ENCODE measurements at regions not wholly inside any gene's neighbourhood (a gene's known extent, or its start where the extent isn't known, plus 50 kb on each side); places are given as distances from the start of the nearest gene placed in this dataset.

DNA sequence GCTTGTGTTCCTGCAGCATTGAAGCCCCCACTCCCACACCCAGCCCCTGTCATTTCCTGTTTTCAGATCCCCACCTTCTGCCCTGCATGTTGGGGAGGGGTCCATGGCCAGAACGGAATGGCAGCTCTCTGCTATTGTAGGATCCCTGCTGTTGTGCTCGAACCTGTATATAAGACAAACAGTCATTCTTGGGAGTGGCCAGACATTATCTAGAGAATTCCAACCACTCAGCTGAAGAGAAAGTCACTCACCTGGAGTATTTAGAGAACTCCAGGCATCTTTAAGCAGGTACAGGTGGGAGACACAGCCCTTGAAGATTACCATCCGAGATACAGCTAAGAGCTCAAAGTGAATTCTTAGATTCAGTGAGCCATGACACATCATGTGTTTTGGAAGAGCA is 96.1 kb downstream of the C9orf152 start:
- no peak overlapping the region for H3K9ac ChIP-seq
- peaks cover 60% of the 10 kb centered on the region for H4K20me1 ChIP-seq (ENCODE audit: low read depth)
- no peak for DNase-seq (ENCODE audit: low spot score)
- no peak overlapping the region for H3K27ac ChIP-seq
- H3F3A ChIP-seq (ENCODE audit: low read depth) = peaks cover 6% of the 10 kb centered on the region
- TF ChIP-seq, protein P1, sequence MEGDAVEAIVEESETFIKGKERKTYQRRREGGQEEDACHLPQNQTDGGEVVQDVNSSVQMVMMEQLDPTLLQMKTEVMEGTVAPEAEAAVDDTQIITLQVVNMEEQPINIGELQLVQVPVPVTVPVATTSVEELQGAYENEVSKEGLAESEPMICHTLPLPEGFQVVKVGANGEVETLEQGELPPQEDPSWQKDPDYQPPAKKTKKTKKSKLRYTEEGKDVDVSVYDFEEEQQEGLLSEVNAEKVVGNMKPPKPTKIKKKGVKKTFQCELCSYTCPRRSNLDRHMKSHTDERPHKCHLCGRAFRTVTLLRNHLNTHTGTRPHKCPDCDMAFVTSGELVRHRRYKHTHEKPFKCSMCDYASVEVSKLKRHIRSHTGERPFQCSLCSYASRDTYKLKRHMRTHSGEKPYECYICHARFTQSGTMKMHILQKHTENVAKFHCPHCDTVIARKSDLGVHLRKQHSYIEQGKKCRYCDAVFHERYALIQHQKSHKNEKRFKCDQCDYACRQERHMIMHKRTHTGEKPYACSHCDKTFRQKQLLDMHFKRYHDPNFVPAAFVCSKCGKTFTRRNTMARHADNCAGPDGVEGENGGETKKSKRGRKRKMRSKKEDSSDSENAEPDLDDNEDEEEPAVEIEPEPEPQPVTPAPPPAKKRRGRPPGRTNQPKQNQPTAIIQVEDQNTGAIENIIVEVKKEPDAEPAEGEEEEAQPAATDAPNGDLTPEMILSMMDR (IDR thresholded peaks at IDR 0.05) = no peak
- TF ChIP-seq EZH2 (IDR thresholded peaks at IDR 0.05) (no peak), EZH2phosphoT487 (IDR thresholded peaks at IDR 0.05) (no peak)
- no peak overlapping the region for H3K4me3 Mint-ChIP-seq
- no peaks in the 10 kb centered on the region for H3K9me3 ChIP-seq (ENCODE audit: low read depth)
- H2AFZ ChIP-seq (replicated peaks) = no peak overlapping the region
- H3K27ac Mint-ChIP-seq = no peak overlapping the region
- H3K4me3 ChIP-seq = no peak overlapping the region
- H3K36me3 ChIP-seq = no peaks in the 10 kb centered on the region
- H3K79me2 ChIP-seq (ENCODE audit: low read depth) = peaks cover 12% of the 10 kb centered on the region
- no peak overlapping the region for H3K4me2 ChIP-seq
- peaks cover 2% of the 10 kb centered on the region for H3K27me3 Mint-ChIP-seq (ENCODE audit: insufficient read depth, low read depth)
- H3K4me1 Mint-ChIP-seq = peaks cover 37% of the 10 kb centered on the region
- H3K36me3 Mint-ChIP-seq = peaks cover 6% of the 10 kb centered on the region
- H3K27me3 ChIP-seq = no peaks in the 10 kb centered on the region
- no peaks in the 10 kb centered on the region for H3K9me3 Mint-ChIP-seq
- H3K4me1 ChIP-seq = peaks cover 36% of the 10 kb centered on the region

DNA sequence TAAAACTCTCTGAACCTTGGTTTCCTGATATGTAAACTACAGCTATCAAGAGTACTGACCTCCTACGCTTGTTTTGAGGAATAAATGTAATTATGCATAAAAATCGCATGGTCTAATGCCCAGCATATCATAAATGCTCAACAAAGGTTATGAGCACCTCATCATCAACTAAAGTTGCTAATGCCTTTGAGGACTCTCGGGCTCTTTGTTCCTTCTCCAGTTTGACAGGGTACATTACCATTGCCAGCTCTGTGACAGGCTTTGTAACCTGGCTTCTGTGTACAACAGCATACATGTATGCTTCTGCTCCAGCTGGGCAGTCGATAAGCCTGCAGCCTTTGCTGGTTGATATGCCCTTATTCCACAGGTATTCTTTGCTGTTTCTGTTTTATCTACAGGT is 95.2 kb downstream of the C9orf152 start:
- TF ChIP-seq EZH2phosphoT487 (IDR thresholded peaks at IDR 0.05) (no peak), EZH2 (IDR thresholded peaks at IDR 0.05) (no peak)
- TF ChIP-seq, protein P1 (IDR thresholded peaks at IDR 0.05) = no peak
- no peak overlapping the region for H3K4me3 ChIP-seq
- no peaks in the 10 kb centered on the region for H3K9me3 Mint-ChIP-seq
- DNase-seq (ENCODE audit: low spot score) = no peak
- no peak overlapping the region for H2AFZ ChIP-seq (replicated peaks)
- H3K27ac Mint-ChIP-seq = no peak overlapping the region
- H3K4me1 Mint-ChIP-seq = peaks cover 37% of the 10 kb centered on the region
- H3K27ac ChIP-seq = no peak overlapping the region
- H3K4me2 ChIP-seq = no peak overlapping the region
- H3K4me1 ChIP-seq = peaks cover 33% of the 10 kb centered on the region
- H3F3A ChIP-seq (ENCODE audit: low read depth) = peaks cover 6% of the 10 kb centered on the region
- no peaks in the 10 kb centered on the region for H3K36me3 ChIP-seq
- no peaks in the 10 kb centered on the region for H3K9me3 ChIP-seq (ENCODE audit: low read depth)
- H3K9ac ChIP-seq = no peak overlapping the region
- peaks cover 2% of the 10 kb centered on the region for H3K27me3 Mint-ChIP-seq (ENCODE audit: insufficient read depth, low read depth)
- peaks cover 5% of the 10 kb centered on the region for H3K79me2 ChIP-seq (ENCODE audit: low read depth)
- H3K27me3 ChIP-seq = no peaks in the 10 kb centered on the region
- peaks cover 51% of the 10 kb centered on the region for H4K20me1 ChIP-seq (ENCODE audit: low read depth)
- no peak overlapping the region for H3K4me3 Mint-ChIP-seq
- H3K36me3 Mint-ChIP-seq = peaks cover 6% of the 10 kb centered on the region

DNA sequence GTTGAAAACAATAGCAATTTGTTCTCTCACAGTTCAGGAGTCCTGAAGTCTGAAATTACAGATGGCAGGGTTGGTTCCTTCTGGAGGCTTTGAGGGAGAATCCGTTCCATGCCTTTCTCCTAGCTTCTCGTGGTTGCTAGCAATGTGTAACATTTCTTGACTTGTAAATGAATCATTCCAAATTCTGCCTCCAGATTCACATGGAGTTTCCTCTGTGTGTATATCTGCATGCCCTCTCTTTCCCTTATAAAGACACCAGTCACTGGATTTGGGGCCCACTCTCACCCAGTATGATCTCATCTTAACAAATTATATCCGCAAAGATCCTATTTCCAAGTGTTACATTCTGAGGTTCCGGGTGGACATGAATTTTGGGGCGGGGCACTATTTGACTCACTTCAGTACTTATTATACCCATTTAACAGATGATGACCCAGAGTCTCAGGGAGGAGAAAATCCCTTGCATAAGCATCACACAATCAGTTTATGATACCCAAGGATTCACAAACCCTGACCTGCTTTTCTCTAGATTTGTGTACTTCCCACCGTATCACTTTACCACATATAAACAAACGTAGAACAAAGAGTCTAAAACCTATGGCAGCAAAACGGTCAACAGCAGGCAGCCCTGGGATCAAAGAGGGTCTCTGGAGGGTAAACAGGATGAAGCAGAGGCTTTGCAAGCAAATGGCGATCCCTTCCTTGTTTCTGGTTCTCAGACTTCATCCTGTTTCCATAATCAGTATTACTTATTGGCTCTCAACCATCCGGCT is 93.7 kb downstream of the C9orf152 start:
- Histone ChIP-seq H2AFZ (replicated peaks) (no peak overlapping the region), H3K27me3 (no peaks in the 10 kb centered on the region), H3K79me2 (ENCODE audit: low read depth) (peaks cover 5% of the 10 kb centered on the region), H3K9me3 (ENCODE audit: low read depth) (no peaks in the 10 kb centered on the region), H4K20me1 (ENCODE audit: low read depth) (peaks cover 39% of the 10 kb centered on the region), H3F3A (ENCODE audit: low read depth) (peaks cover 3% of the 10 kb centered on the region), H3K4me1 (peaks cover 30% of the 10 kb centered on the region), H3K27ac (no peak overlapping the region), H3K4me3 (no peak overlapping the region), H3K36me3 (no peaks in the 10 kb centered on the region), H3K4me2 (peak overlapping the region; percentile 24), H3K9ac (no peak overlapping the region)
- Mint-ChIP-seq H3K9me3 (no peaks in the 10 kb centered on the region), H3K27me3 (ENCODE audit: insufficient read depth, low read depth) (peaks cover 2% of the 10 kb centered on the region), H3K27ac (no peak overlapping the region), H3K36me3 (peaks cover 6% of the 10 kb centered on the region), H3K4me1 (peaks cover 37% of the 10 kb centered on the region), H3K4me3 (no peak overlapping the region)
- TF ChIP-seq EZH2phosphoT487 (IDR thresholded peaks at IDR 0.05) = no peak
- TF ChIP-seq, protein P1 (IDR thresholded peaks at IDR 0.05) = no peak
- no peak for TF ChIP-seq EZH2 (IDR thresholded peaks at IDR 0.05)
- no peak for DNase-seq (ENCODE audit: low spot score)
